ENCODE measurements at regions not wholly inside any gene's neighbourhood (a gene's known extent, or its start where the extent isn't known, plus 50 kb on each side); places are given as distances from the start of the nearest gene placed in this dataset.

GRCh38 chr13:91280801-91281200, 66.7 kb upstream of the MIR17HG start:
- WGBS (ENCODE audit: low lambda C conversion rate, missing lambda C conversion rate): 87% methylated on average over 2 of the region's 2 CpGs
- Histone ChIP-seq H3K36me3 (replicated peaks; ENCODE audit: insufficient read depth, low read depth) (no peaks in the 10 kb centered on the region), H3K4me2 (no peak overlapping the region), H2AFZ (no peak overlapping the region), H3K4me1 (ENCODE audit: insufficient read depth) (no peaks in the 10 kb centered on the region), H3K9me2 (replicated peaks; ENCODE audit: insufficient read depth) (no peaks in the 10 kb centered on the region), H3K27me3 (no peaks in the 10 kb centered on the region), H3K79me2 (no peaks in the 10 kb centered on the region), H4K20me1 (ENCODE audit: insufficient read depth, poor library complexity, severe bottlenecking) (no peaks in the 10 kb centered on the region), H3K4me3 (no peak overlapping the region), H3K27ac (no peak overlapping the region), H3K9me3 (ENCODE audit: low read depth) (no peaks in the 10 kb centered on the region)
- TF ChIP-seq, protein P1, sequence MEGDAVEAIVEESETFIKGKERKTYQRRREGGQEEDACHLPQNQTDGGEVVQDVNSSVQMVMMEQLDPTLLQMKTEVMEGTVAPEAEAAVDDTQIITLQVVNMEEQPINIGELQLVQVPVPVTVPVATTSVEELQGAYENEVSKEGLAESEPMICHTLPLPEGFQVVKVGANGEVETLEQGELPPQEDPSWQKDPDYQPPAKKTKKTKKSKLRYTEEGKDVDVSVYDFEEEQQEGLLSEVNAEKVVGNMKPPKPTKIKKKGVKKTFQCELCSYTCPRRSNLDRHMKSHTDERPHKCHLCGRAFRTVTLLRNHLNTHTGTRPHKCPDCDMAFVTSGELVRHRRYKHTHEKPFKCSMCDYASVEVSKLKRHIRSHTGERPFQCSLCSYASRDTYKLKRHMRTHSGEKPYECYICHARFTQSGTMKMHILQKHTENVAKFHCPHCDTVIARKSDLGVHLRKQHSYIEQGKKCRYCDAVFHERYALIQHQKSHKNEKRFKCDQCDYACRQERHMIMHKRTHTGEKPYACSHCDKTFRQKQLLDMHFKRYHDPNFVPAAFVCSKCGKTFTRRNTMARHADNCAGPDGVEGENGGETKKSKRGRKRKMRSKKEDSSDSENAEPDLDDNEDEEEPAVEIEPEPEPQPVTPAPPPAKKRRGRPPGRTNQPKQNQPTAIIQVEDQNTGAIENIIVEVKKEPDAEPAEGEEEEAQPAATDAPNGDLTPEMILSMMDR (IDR thresholded peaks at IDR 0.05; ENCODE audit: poor library complexity): no peak
- TF ChIP-seq EZH2phosphoT487 (IDR thresholded peaks at IDR 0.05; ENCODE audit: low read depth, severe bottlenecking, unreplicated experiment): no peak
- no peak for TF ChIP-seq EZH2 (IDR thresholded peaks at IDR 0.05; ENCODE audit: borderline replicate concordance)
- no peak for DNase-seq (ENCODE audit: low spot score)

- no peaks in the 10 kb centered on the region for H3K79me2 ChIP-seq
- H3K36me3 ChIP-seq (replicated peaks; ENCODE audit: insufficient read depth, low read depth): no peaks in the 10 kb centered on the region
- TF ChIP-seq, protein P1 (IDR thresholded peaks at IDR 0.05; ENCODE audit: poor library complexity): no peak
- TF ChIP-seq EZH2 (IDR thresholded peaks at IDR 0.05; ENCODE audit: borderline replicate concordance): no peak
- no peak for TF ChIP-seq EZH2phosphoT487 (IDR thresholded peaks at IDR 0.05; ENCODE audit: low read depth, severe bottlenecking, unreplicated experiment)
- no peaks in the 10 kb centered on the region for H3K4me1 ChIP-seq (ENCODE audit: insufficient read depth)
- no peak overlapping the region for H3K4me3 ChIP-seq
- no peak overlapping the region for H3K27ac ChIP-seq
- H3K27me3 ChIP-seq: no peaks in the 10 kb centered on the region
- 95% methylated on average over 10 of the region's 10 CpGs for WGBS (ENCODE audit: low lambda C conversion rate, missing lambda C conversion rate)
- H3K9me2 ChIP-seq (replicated peaks; ENCODE audit: insufficient read depth): no peaks in the 10 kb centered on the region
- H2AFZ ChIP-seq: no peak overlapping the region
- no peaks in the 10 kb centered on the region for H4K20me1 ChIP-seq (ENCODE audit: insufficient read depth, poor library complexity, severe bottlenecking)
- no peak for DNase-seq (ENCODE audit: low spot score)
- no peaks in the 10 kb centered on the region for H3K9me3 ChIP-seq (ENCODE audit: low read depth)
- no peak overlapping the region for H3K4me2 ChIP-seq
Observed at GRCh38 chr13:91284335-91284734, 63.2 kb upstream of the MIR17HG start.

- Histone ChIP-seq H3K79me2 (no peaks in the 10 kb centered on the region), H3K4me1 (ENCODE audit: insufficient read depth) (no peaks in the 10 kb centered on the region), H4K20me1 (ENCODE audit: insufficient read depth, poor library complexity, severe bottlenecking) (no peaks in the 10 kb centered on the region), H3K4me2 (no peak overlapping the region), H3K27me3 (no peaks in the 10 kb centered on the region), H3K36me3 (replicated peaks; ENCODE audit: insufficient read depth, low read depth) (no peaks in the 10 kb centered on the region), H3K9me3 (ENCODE audit: low read depth) (no peaks in the 10 kb centered on the region), H2AFZ (no peak overlapping the region), H3K4me3 (no peak overlapping the region), H3K9me2 (replicated peaks; ENCODE audit: insufficient read depth) (no peaks in the 10 kb centered on the region), H3K27ac (no peak overlapping the region)
- TF ChIP-seq EZH2 (IDR thresholded peaks at IDR 0.05; ENCODE audit: borderline replicate concordance): no peak
- TF ChIP-seq, protein P1 (IDR thresholded peaks at IDR 0.05; ENCODE audit: poor library complexity): no peak
- no peak for TF ChIP-seq EZH2phosphoT487 (IDR thresholded peaks at IDR 0.05; ENCODE audit: low read depth, severe bottlenecking, unreplicated experiment)
- no peak for DNase-seq (ENCODE audit: low spot score)
- 94% methylated on average over 1 of the region's 1 CpG for WGBS (ENCODE audit: low lambda C conversion rate, missing lambda C conversion rate)
Observed at GRCh38 chr13:91286317-91286716, 61.2 kb upstream of the MIR17HG start.

GRCh38 chr13:91291078-91291477, 56.4 kb upstream of the MIR17HG start:
- no peaks in the 10 kb centered on the region for H3K4me1 ChIP-seq (ENCODE audit: insufficient read depth)
- no peak overlapping the region for H3K27ac ChIP-seq
- DNase-seq (ENCODE audit: low spot score): no peak
- H4K20me1 ChIP-seq (ENCODE audit: insufficient read depth, poor library complexity, severe bottlenecking): no peaks in the 10 kb centered on the region
- H3K27me3 ChIP-seq: no peaks in the 10 kb centered on the region
- TF ChIP-seq, protein P1 (IDR thresholded peaks at IDR 0.05; ENCODE audit: poor library complexity): no peak
- TF ChIP-seq EZH2 (IDR thresholded peaks at IDR 0.05; ENCODE audit: borderline replicate concordance) (no peak), EZH2phosphoT487 (IDR thresholded peaks at IDR 0.05; ENCODE audit: low read depth, severe bottlenecking, unreplicated experiment) (no peak)
- no peaks in the 10 kb centered on the region for H3K9me2 ChIP-seq (replicated peaks; ENCODE audit: insufficient read depth)
- no peak overlapping the region for H2AFZ ChIP-seq
- WGBS (ENCODE audit: low lambda C conversion rate, missing lambda C conversion rate): 82% methylated on average over 2 of the region's 2 CpGs
- no peaks in the 10 kb centered on the region for H3K9me3 ChIP-seq (ENCODE audit: low read depth)
- no peaks in the 10 kb centered on the region for H3K79me2 ChIP-seq
- H3K36me3 ChIP-seq (replicated peaks; ENCODE audit: insufficient read depth, low read depth): no peaks in the 10 kb centered on the region
- no peak overlapping the region for H3K4me3 ChIP-seq
- H3K4me2 ChIP-seq: no peak overlapping the region
